ENCODE measurements at regions not wholly inside any gene's neighbourhood (a gene's known extent, or its start where the extent isn't known, plus 50 kb on each side); places are given as distances from the start of the nearest gene placed in this dataset.
"Not testable (repeated sequence)": the region's sequence is repeated elsewhere in the genome, so short reads cannot be mapped to it uniquely, and the experiment has no call there.

DNA sequence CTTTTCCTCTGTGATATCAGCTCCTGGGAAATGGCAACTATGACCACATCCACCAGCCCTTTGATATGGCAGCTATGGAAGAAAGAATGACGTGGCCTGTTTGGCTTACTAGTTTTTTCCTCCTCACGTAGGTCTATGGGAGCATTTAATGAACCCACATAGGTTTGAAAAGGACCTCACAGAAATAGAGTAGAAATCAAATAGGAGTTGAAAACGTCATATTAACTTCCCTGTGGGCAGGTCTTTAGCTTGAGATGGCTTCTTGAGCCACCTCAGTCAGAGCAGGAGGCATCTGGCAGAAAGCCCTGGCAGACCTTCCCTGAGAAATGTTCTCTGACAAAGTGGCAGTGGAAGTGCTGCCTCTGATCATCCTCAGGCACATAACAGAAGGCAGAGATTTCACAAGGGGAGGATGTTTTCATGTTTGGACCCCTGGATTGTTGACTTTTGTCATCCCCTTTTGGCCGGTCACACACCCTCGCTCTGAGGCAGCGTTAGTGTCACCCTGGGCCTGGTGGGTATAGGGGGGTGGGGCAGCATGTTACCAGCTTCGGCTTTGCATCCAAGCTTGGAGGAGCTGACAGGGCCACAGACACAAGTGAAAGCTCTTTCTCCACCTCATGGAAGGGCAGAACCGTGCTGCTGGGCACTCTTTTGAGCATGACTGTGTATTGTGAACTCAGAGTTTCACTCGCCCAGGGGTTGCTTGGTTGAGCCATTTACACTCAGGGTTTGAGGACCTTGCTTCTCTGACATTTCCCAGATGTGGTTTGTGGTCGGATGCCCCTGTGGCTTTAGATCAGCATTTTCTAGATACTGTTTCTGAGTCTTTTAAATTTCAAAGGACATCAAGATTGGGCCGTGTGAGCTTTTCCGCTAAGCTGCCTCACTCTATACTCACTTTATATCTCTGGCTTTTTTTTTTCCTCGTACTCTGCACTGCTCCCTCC is 184.2 kb downstream of the STK31 start:
- intact Hi-C loops (cut with DNase I): no loop called here
- Histone ChIP-seq H3K27ac (no peak overlapping the region), H3K4me3 (no peak overlapping the region), H3K36me3 (no peaks in the 10 kb centered on the region), H3K27me3 (replicated peaks; ENCODE audit: insufficient read depth) (no peaks in the 10 kb centered on the region), H3K9me3 (no peaks in the 10 kb centered on the region), H3K4me1 (replicated peaks) (no peaks in the 10 kb centered on the region)
- WGBS: 64% methylated on average over 13 of the region's 13 CpGs
- DNase-seq (ENCODE audit: low spot score): no peak
- TF ChIP-seq, protein P1, sequence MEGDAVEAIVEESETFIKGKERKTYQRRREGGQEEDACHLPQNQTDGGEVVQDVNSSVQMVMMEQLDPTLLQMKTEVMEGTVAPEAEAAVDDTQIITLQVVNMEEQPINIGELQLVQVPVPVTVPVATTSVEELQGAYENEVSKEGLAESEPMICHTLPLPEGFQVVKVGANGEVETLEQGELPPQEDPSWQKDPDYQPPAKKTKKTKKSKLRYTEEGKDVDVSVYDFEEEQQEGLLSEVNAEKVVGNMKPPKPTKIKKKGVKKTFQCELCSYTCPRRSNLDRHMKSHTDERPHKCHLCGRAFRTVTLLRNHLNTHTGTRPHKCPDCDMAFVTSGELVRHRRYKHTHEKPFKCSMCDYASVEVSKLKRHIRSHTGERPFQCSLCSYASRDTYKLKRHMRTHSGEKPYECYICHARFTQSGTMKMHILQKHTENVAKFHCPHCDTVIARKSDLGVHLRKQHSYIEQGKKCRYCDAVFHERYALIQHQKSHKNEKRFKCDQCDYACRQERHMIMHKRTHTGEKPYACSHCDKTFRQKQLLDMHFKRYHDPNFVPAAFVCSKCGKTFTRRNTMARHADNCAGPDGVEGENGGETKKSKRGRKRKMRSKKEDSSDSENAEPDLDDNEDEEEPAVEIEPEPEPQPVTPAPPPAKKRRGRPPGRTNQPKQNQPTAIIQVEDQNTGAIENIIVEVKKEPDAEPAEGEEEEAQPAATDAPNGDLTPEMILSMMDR (IDR thresholded peaks at IDR 0.05): no peak
- no peak for TF ChIP-seq POLR2A (IDR thresholded peaks at IDR 0.05)
- TF ChIP-seq POLR2AphosphoS5 (IDR thresholded peaks at IDR 0.05): no peak

DNA sequence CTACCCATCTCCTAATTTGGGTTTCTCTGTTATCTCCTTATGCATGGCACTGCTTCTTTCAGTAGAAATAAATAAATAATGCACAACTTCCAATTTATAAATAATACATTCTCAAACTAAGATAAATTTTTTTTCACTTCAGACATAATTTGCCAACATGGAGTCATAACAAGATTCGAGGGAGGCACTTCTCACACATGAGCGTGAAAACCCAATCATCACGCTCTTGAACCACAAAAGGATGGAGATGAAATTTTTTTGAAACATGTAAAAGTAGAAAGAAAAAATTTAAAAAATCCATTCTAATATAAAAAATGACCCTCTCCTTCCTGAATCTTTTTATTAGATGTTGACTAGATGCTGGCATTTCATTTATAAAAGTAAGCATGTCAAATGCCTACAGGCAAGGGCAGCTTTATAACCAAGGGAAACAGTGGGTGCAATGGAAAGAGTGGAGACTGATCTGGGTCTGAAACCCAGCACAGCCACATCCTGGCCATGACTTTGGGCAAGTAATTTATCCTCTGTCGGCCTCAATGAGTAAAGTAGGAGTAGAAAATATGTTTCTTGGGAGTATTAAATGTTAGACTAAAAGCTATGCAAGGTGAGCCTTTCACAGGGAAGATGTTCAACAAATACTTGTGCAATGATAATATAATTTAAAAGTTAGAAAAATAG is 185.0 kb downstream of the STK31 start:
- intact Hi-C loops (cut with DNase I): no loop called here
- TF ChIP-seq POLR2A (IDR thresholded peaks at IDR 0.05) (no peak), POLR2AphosphoS5 (IDR thresholded peaks at IDR 0.05) (no peak)
- TF ChIP-seq, protein P1 (IDR thresholded peaks at IDR 0.05): no peak
- no peak for DNase-seq (ENCODE audit: low spot score)
- no peaks in the 10 kb centered on the region for H3K4me1 ChIP-seq (replicated peaks)
- no peaks in the 10 kb centered on the region for H3K27me3 ChIP-seq (replicated peaks; ENCODE audit: insufficient read depth)
- H3K9me3 ChIP-seq: no peaks in the 10 kb centered on the region
- no peak overlapping the region for H3K27ac ChIP-seq
- WGBS: 85% methylated on average over 4 of the region's 4 CpGs
- no peaks in the 10 kb centered on the region for H3K36me3 ChIP-seq
- no peak overlapping the region for H3K4me3 ChIP-seq

DNA sequence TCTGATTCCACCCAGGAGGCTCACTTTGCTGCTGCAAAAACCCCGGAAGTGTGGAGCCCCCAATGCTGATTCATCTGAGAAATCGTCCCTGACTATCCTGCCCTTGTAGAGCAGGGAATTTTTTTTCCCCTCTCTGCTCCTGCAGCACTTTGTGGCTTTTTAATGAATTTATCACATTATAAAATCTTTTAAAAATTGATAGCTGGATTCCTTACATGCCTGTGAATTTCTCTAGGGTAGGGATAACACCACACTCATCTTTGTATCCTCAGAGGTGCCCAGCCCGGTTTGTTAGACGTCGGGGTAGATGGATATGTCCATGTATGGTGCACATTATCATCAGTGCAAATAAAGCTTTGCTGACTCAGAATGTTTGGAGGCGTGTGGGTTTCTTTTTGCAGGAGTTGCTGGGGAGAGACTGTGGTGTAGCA is 185.7 kb downstream of the STK31 start:
- DNase-seq (ENCODE audit: low spot score): no peak
- Histone ChIP-seq H3K27me3 (replicated peaks; ENCODE audit: insufficient read depth) (no peaks in the 10 kb centered on the region), H3K4me3 (no peak overlapping the region), H3K9me3 (no peaks in the 10 kb centered on the region), H3K36me3 (no peaks in the 10 kb centered on the region), H3K27ac (no peak overlapping the region), H3K4me1 (replicated peaks) (no peaks in the 10 kb centered on the region)
- 30% methylated on average over 6 of the region's 6 CpGs for WGBS
- TF ChIP-seq POLR2AphosphoS5 (IDR thresholded peaks at IDR 0.05) (no peak), POLR2A (IDR thresholded peaks at IDR 0.05) (no peak)
- TF ChIP-seq, protein P1 (IDR thresholded peaks at IDR 0.05): no peak
- intact Hi-C loops (cut with DNase I): no loop called here

DNA sequence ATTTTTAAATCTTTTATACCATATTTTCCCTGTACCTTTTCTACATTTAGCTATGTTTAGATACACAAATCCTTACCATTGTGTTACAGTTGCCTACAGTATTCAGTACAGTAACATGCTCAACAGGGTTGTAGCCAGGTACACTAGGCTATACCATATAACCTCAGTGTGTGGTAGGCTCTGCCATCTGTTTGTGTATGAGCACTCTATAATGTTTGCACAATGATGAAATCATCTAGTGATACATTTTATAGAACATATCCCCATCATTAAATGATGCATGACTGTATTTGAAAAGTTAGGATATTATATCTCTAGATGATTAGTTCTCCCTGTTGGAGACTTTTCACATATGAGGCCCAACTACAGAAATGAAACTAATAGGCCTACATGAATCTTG is 188.6 kb downstream of the STK31 start:
- no peak overlapping the region for H3K4me3 ChIP-seq
- TF ChIP-seq POLR2AphosphoS5 (IDR thresholded peaks at IDR 0.05) (no peak), POLR2A (IDR thresholded peaks at IDR 0.05) (no peak)
- TF ChIP-seq, protein P1 (IDR thresholded peaks at IDR 0.05): no peak
- H3K36me3 ChIP-seq: no peaks in the 10 kb centered on the region
- intact Hi-C loops (cut with DNase I): no loop called here
- no peaks in the 10 kb centered on the region for H3K27me3 ChIP-seq (replicated peaks; ENCODE audit: insufficient read depth)
- no peaks in the 10 kb centered on the region for H3K9me3 ChIP-seq
- no peaks in the 10 kb centered on the region for H3K4me1 ChIP-seq (replicated peaks)
- DNase-seq (ENCODE audit: low spot score): no peak
- H3K27ac ChIP-seq: no peak overlapping the region

DNA sequence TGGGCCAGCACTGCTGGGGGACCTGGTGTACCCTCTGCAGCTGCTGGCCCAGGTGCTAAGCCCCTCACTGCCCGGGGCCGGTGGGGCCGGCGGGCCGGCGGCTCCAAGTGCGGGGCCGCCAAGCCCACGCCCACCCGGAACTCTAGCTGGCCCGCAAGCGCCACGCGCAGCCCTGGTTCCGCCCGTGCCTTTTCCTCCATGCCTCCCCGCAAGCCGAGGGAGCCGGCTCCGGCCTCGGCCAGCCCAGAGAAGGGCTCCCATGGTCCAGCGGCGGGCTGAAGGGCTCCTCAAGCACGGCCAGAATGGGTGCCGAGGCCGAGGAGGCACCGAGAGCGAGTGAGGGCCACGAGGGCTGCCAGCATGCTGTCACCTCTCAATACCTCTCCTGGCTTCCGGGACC is 194.9 kb downstream of the STK31 start:
- H3K9me3 ChIP-seq: not testable (repeated sequence)

More for the DNA sequence above, 194.9 kb downstream of the STK31 start:
- intact Hi-C loops (cut with DNase I); H3K27me3 ChIP-seq (replicated peaks; ENCODE audit: insufficient read depth); H3K4me1 ChIP-seq (replicated peaks); H3K36me3 ChIP-seq; DNase-seq (ENCODE audit: low spot score); H3K27ac ChIP-seq; H3K4me3 ChIP-seq: not testable (repeated sequence)
- WGBS: 98% methylated on average over 19 of the region's 30 CpGs

Measured in prostate gland (tissue), 2 donors.